DOHH2 (cell line): ENCODE measurements at regions not wholly inside any gene's neighbourhood (a gene's known extent, or its start where the extent isn't known, plus 50 kb on each side); places are given as distances from the start of the nearest gene placed in this dataset.

ENCODE experiments used
- CTCF ChIP-seq: fragments of 200-600 bp; sonication (generic); IDR thresholded peaks from one replicate; pipeline ENCODE4 v1.5.1; 2014; ENCODE audit warnings: antibody characterized with exemption, mild to moderate bottlenecking, low read depth, low read length; ENCODE audit not compliant: poor library complexity, severe bottlenecking
- EZH2phosphoT487 ChIP-seq: fragments of 200-600 bp; sonication (generic); IDR thresholded peaks from 2 replicates; pipeline ENCODE4 v1.6.1; 2017; ENCODE audit warnings: borderline replicate concordance, mild to moderate bottlenecking, antibody characterized with exemption, low read length, moderate library complexity, mixed read lengths

GRCh38 chr5:116378007-116378776 is 196.4 kb downstream of the SEMA6A start:
- TF ChIP-seq CTCF (no peak), EZH2phosphoT487 (no peak)
